C4-2B (cell line): ENCODE measurements at regions not wholly inside any gene's neighbourhood (a gene's known extent, or its start where the extent isn't known, plus 50 kb on each side); places are given as distances from the start of the nearest gene placed in this dataset.

ENCODE experiments used
- CTCF ChIP-seq: fragments of 450-650 bp; conservative IDR thresholded peaks from 2 replicates; pipeline ENCODE4 v1.5.1; 2017; ENCODE audit warnings: mild to moderate bottlenecking
- ZFX ChIP-seq: fragments of 450-650 bp; IDR thresholded peaks from 2 replicates; pipeline ENCODE4 v1.6.1; 2017

DNA sequence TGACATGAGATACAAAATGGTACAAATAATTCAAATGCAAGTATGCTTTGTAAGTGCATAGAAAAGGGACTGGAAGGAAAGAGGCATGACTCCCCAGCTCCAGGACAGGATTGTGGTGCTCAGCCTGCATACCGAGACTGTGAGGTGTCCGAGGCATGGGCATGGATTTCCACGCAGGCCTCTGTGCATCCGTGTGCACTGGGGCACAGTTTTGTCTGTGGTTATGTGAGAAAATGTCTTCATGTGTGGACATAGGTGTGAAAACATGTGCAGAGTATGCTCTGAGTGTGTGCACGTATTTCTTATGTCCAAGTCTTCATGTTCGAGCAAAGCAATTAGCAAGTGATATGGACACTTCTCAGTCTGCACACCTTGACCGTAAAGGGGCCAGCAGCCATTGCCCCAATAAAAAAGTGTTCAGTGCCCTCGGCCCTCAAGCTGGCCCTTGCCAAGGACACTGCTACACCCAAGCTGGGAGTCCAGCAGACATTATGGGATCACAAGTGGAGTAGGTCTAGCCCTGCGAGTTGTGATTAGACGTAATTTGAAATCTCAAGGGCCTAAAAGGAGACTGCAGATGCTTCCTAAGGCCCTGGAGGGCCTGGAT lies 120.7 kb downstream of the CYP26B1 start:
- no peak for TF ChIP-seq CTCF
- TF ChIP-seq ZFX: no peak
